Breast epithelium (tissue), 4 donors: ENCODE measurements at regions not wholly inside any gene's neighbourhood (a gene's known extent, or its start where the extent isn't known, plus 50 kb on each side); places are given as distances from the start of the nearest gene placed in this dataset.

Experiments
- DNase-seq, 2 donors: peaks; one replicate each; pipeline ENCODE4 v3.0.0-alpha.2; 2019; ENCODE audit warnings: low spot score in 2 of 2
- H3K27ac ChIP-seq, 2 donors: fragments of 200-600 bp; sonication (generic) in 1 of 2; one replicate each; pipeline ENCODE4 v1.5.1; 2016 to 2019; ENCODE audit warnings: mild to moderate bottlenecking in 1 of 2
- H3K27me3 ChIP-seq, 2 donors: fragments of 200-600 bp; sonication (generic) in 1 of 2; one replicate each; pipeline versions ENCODE4 v1.5.1 to v1.6.0; 2017 to 2019; ENCODE audit warnings: control low read depth in 1 of 2, mild to moderate bottlenecking in 1 of 2
- H3K36me3 ChIP-seq: fragments of 200-600 bp; one replicate; pipeline ENCODE4 v1.5.1; 2019
- H3K4me1 ChIP-seq, 2 donors: fragments of 200-600 bp; sonication (generic); one replicate each; pipeline ENCODE4 v1.5.1; 2016 to 2019; ENCODE audit warnings: control low read depth in 1 of 2
- H3K4me3 ChIP-seq, 3 donors: fragments of 200-600 bp; sonication (generic); 1 replicate in 2 of 3; 2 replicates in 1 of 3; pipeline ENCODE4 v1.5.1; 2016 to 2019; ENCODE audit warnings: mild to moderate bottlenecking in 3 of 3, moderate library complexity in 2 of 3
- H3K9me3 ChIP-seq, 2 donors: fragments of 200-600 bp; sonication (generic) in 1 of 2; one replicate each; pipeline ENCODE4 v1.5.1; 2016 to 2019; ENCODE audit warnings: control low read depth in 1 of 2
- CTCF ChIP-seq, 3 donors: fragments of 450-650 bp; IDR thresholded peaks; one replicate each; pipeline ENCODE4 v1.5.1; 2016 to 2017; ENCODE audit warnings: antibody characterized with exemption in 3 of 3, mild to moderate bottlenecking in 3 of 3, moderate library complexity in 3 of 3
- POLR2A ChIP-seq: fragments of 450-650 bp; IDR thresholded peaks from one replicate; pipeline ENCODE4 v1.6.1; 2016; ENCODE audit warnings: antibody characterized with exemption, mild to moderate bottlenecking, moderate library complexity
- POLR2AphosphoS5 ChIP-seq, 3 donors: sonication (generic); formaldehyde crosslinking; IDR thresholded peaks; one replicate each; pipeline ENCODE4 v1.6.1; 2017; ENCODE audit warnings: antibody characterized with exemption in 3 of 3
- intact Hi-C: fragments of 100-400 bp; cut with DNase I; formaldehyde crosslinking; loops from one replicate; pipeline ENCODE4 v1.15.1; 2023; ENCODE audit warnings: low total_unique reads

DNA sequence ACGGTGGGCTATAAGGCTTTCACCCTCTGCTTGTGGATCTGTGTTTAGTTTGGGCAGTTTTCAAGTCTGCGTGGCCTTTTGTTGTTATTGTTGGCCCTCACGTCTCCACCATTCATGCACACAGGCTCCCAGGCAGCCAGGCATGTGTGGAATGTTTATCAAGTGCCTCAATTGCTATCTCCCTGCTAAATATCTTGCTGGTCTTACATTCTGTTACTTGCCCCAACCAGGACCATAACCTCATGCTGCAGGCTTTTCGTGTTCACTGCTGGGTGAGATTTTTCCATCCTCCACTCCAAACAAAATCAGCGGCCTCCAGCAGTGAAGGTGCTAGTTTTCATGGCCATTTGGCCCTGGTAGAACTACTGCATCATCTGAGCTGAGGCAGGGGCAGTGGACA is 63.0 kb upstream of the DSC1 start:
- no peaks in the 10 kb centered on the region for H3K36me3 ChIP-seq
- DNase-seq, result no peak
- TF ChIP-seq CTCF (IDR thresholded peaks at IDR 0.05) (no peak), POLR2A (no peak), POLR2AphosphoS5 (IDR thresholded peaks at IDR 0.05) (no peak)
- H3K9me3 ChIP-seq, result peaks cover 0 to 3% of the 10 kb centered on the region in 2 donors
- H3K4me3 ChIP-seq, result no peak overlapping the region
- H3K27me3 ChIP-seq, result no peaks in the 10 kb centered on the region
- no peaks in the 10 kb centered on the region for H3K4me1 ChIP-seq
- intact Hi-C loops, result no loop called here
- H3K27ac ChIP-seq, result no peak overlapping the region

DNA sequence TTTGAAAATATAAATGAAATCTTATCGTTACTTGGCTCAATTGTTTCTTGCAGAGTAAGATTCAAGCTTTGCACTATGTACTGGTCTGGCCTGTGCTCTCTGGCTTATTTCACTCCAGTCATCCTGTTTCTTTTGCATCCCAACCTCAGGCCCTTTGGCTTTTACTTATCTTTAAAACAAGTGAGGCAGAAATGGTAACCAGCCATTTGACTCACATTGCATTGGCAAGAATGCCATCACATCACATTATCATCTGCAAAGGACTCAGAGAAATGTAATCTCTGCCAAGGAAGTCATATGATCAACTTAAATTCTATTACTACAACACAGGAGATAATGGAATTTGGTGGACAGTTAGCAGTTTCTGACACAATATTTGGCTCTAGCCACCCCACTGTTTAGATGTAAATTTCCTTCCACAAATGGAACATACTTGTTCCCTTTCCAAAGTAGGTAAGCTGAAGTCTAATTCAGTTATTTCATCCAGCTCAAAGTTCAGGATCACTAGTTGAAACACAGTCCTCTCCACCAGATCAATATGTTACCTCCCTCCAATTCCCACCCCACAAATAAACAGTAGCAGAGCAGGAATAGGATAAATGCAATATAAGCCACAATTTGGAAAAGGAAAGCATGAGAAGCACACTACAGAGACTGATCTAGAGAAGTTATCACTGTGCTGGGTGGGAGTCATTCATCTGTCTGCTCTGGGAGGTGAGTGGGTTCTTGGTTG is 65.0 kb upstream of the DSC1 start:
- TF ChIP-seq CTCF (IDR thresholded peaks at IDR 0.05) (no peak), POLR2AphosphoS5 (IDR thresholded peaks at IDR 0.05) (no peak), POLR2A (no peak)
- Histone ChIP-seq H3K4me3 (no peak overlapping the region), H3K27ac (no peak overlapping the region), H3K9me3 (no peaks in the 10 kb centered on the region), H3K4me1 (no peaks in the 10 kb centered on the region), H3K36me3 (no peaks in the 10 kb centered on the region), H3K27me3 (no peaks in the 10 kb centered on the region)
- intact Hi-C loops, result no loop called here
- DNase-seq, result no peak

DNA sequence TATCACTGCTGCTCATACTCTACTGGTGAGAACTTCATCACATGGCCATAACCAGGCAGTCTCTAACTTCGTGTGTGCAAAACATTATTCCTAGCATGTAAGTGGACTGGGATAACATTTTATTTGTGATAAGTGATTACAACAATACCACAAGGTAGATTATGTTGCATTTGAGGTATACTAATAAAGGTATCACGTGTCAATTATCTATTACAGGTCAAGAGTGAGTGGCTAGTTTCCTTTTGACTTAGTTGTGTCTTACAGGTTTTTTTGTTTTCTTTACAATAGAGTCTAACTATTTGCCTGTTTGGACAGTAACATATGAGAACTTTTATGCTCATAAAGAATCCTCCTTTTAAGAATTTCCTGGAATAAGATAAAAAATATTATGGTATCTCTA is 67.2 kb upstream of the DSC1 start:
- no peaks in the 10 kb centered on the region for H3K4me1 ChIP-seq
- DNase-seq, result no peak
- H3K9me3 ChIP-seq, result no peaks in the 10 kb centered on the region
- no peaks in the 10 kb centered on the region for H3K36me3 ChIP-seq
- intact Hi-C loops, result no loop called here
- H3K27me3 ChIP-seq, result no peaks in the 10 kb centered on the region
- peak overlapping the region; percentile 57 to 85 for H3K27ac ChIP-seq
- no peak overlapping the region for H3K4me3 ChIP-seq
- TF ChIP-seq CTCF (IDR thresholded peaks at IDR 0.05), result no peak
- TF ChIP-seq POLR2AphosphoS5 (IDR thresholded peaks at IDR 0.05), result no peak
- no peak for TF ChIP-seq POLR2A

DNA sequence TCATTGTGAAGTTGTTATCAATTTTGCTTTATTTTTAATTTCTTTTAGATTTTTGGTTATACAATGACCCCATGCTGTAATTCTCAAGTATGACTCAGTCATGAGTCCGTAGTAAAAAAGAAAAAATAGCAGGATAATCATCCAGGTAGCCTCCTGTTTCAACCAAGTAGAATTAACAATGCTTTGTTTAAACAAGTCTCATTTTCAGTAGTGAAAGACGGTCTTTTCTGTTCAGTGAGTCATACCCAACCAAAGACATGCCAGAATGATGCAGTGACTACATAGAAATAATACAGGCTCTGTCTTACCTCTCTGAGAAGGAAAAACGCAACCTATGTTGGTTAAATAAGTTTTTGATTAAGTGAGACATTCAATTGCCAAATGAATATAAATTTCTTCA is 67.8 kb upstream of the DSC1 start:
- Histone ChIP-seq H3K36me3 (no peaks in the 10 kb centered on the region), H3K27ac (peak overlapping the region; percentile 57 to 85), H3K27me3 (no peaks in the 10 kb centered on the region), H3K9me3 (no peaks in the 10 kb centered on the region), H3K4me3 (no peak overlapping the region), H3K4me1 (no peaks in the 10 kb centered on the region)
- TF ChIP-seq POLR2A (no peak), CTCF (IDR thresholded peaks at IDR 0.05) (no peak), POLR2AphosphoS5 (IDR thresholded peaks at IDR 0.05) (no peak)
- DNase-seq, result no peak
- intact Hi-C loops, result no loop called here

DNA sequence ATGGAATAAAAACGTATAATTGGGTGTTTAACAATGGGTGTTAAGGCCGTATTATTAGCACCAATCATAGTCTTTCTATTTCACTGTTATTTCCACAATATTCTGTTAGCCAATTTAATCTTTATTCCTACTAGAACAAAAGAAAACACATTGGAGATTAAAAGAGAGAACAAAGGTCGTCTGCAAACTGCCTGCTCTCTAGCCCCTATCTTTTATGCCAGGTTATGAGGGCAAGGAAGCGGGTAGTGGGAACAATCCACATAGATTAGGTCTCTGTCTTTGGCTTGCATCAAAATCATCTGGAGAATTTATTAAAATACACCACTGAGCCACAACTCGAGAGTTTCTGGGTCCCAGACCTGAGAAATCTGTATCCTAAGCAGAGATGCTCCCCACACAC is 69.4 kb upstream of the DSC1 start:
- Histone ChIP-seq H3K27me3 (no peaks in the 10 kb centered on the region), H3K4me1 (no peaks in the 10 kb centered on the region), H3K27ac (no peak overlapping the region), H3K9me3 (no peaks in the 10 kb centered on the region), H3K4me3 (no peak overlapping the region), H3K36me3 (no peaks in the 10 kb centered on the region)
- intact Hi-C loops, result no loop called here
- TF ChIP-seq CTCF (IDR thresholded peaks at IDR 0.05), result no peak
- TF ChIP-seq POLR2AphosphoS5 (IDR thresholded peaks at IDR 0.05), result no peak
- TF ChIP-seq POLR2A, result no peak
- no peak for DNase-seq
